ENCODE measurements at regions not wholly inside any gene's neighbourhood (a gene's known extent, or its start where the extent isn't known, plus 50 kb on each side); places are given as distances from the start of the nearest gene placed in this dataset.

- TF ChIP-seq EP300 (IDR thresholded peaks at IDR 0.05) = no peak
- TF ChIP-seq POLR2AphosphoS5 (IDR thresholded peaks at IDR 0.05) = no peak
Measured at GRCh38 chr13:89721216-89721615, 1626.3 kb upstream of the MIR17HG start.

All from gastroesophageal sphincter (tissue), 2 donors.